HG02938 (cell line): ENCODE measurements at regions not wholly inside any gene's neighbourhood (a gene's known extent, or its start where the extent isn't known, plus 50 kb on each side); places are given as distances from the start of the nearest gene placed in this dataset.

Experiments used
- ATAC-seq: cut with Tn5 transposase; IDR thresholded peaks from one replicate; pipeline ENCODE4 v1.9.1; 2021; ENCODE audit warnings: mild to moderate bottlenecking, moderate library complexity; ENCODE audit not compliant: unreplicated experiment

GRCh38 chr16:9286930-9287329 is 195.5 kb downstream of the HAPSTR1 start:
- ATAC-seq, result no peak

DNA sequence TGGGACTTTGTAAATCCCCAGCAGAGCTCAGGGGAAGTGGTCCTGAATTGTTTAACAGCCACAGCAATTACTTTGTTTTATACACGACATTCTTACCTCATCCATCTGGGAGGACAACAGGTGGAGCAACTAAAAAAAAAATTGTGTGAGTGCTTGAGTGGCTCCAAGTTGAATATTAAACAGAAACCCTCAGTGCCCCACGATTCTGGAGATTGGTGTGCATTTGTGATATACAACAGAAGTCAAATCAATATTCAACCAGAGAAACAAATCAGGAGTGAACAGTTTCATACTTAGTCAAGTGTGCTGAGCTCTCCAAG is 204.8 kb downstream of the HAPSTR1 start:
- ATAC-seq, result no peak

- ATAC-seq, result no peak
Measured at GRCh38 chr16:9297437-9298113, 206.1 kb downstream of the HAPSTR1 start.

- ATAC-seq, result no peak
Measured at GRCh38 chr16:9300252-9300651, 208.8 kb downstream of the HAPSTR1 start.

- no peak for ATAC-seq
Measured at GRCh38 chr16:9302072-9302471, 210.6 kb downstream of the HAPSTR1 start.

DNA sequence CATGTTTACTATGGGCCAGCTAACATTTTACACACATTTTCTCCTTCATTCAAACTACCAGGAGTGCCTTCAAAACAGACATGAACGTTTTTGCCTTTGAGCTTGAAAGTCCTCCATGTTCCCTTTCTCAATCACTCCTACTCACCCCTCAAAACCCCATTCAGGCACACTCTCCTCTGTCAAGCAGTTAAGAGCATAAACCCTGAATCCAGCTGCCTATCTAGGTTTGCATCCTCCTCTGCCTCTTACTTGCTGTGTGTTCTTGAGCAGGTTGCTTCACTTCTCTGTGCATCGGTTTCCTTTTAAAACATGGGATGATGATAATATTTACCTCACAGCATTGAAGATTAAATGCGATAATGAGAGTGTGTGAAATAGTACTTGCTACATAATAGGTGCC is 215.3 kb downstream of the HAPSTR1 start:
- no peak for ATAC-seq

DNA sequence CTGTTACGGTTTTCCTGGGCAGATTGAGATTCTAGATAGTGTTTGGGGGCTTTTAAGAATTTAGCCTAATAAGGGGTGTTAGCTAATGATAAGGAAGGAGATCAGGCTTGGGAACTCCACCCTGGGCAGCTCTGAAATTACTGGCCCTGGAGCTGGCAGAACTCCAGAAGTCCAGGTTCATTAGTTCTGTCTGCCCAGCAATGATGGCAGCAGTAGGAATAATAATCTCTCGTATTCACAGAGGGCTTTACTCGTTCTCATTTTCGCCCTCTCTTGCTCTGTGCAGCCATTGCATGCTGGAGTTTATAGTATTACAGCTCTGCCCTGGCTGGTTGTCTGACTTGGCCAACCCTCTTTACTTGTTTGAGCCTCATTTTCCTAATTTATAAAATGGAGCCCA is 216.0 kb downstream of the HAPSTR1 start:
- ATAC-seq, result no peak

DNA sequence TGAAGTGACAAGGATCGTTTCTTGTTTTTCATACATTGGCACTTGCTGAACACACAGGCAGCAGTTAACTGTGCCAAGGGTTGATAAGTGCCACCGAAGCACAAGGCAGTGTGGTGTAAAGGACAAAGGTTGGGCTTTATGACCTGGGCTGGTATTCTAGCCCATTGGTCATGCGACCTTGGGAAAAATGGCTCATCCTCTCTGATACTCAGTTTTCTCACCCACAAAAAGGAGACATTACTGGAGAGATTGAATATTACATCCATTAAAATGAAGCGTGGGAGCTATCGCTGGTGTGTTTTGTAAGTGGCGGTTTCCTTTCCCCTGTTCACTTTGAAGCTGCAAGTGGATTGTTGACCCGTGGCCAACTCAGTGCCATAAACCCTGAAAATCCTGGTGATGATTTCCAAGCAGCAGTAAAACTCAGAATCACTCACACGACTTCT is 216.9 kb downstream of the HAPSTR1 start:
- no peak for ATAC-seq

DNA sequence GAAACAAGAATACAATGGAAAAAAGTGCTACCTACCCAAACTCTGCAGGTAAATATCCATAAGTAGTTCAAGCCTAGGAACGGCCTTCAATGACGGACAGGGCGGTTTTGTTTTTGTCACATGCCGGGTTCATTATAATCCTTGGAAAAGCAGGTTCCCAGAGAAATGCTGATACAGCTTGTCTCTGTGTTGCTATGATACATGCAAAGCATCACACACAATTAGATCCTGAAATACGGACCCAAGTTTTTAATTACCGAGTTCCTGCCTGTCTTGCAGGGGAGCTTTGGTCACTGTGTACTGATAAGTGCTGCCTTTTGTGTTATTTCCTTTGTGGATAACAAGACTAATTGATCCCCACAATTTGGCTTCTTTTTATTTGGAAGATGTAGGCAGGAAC is 217.4 kb downstream of the HAPSTR1 start:
- ATAC-seq, result no peak

DNA sequence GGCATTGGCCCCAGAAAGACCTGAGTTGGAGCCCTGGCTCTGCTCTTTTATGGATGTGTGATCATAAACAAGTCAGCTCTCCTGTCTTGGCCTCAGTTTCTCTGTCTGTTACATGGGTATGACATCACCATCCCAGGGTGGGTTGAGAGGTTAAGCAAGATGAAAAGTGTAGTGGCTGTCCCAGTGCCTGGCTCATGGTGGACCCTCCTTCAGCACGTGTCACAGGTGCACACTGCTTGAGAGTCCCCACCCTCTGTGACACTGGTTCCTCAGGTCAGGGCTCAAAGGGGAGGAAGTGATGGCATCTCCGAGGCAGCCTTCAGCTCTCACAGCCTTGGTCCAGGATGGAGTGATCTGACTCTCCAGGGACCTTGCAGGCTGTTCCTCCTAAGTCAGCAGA is 218.4 kb downstream of the HAPSTR1 start:
- ATAC-seq, result no peak

- ATAC-seq, result no peak
Measured at GRCh38 chr16:9311303-9311954, 220.0 kb downstream of the HAPSTR1 start.

- ATAC-seq, result no peak
Measured at GRCh38 chr16:9316008-9316407, 224.6 kb downstream of the HAPSTR1 start.

DNA sequence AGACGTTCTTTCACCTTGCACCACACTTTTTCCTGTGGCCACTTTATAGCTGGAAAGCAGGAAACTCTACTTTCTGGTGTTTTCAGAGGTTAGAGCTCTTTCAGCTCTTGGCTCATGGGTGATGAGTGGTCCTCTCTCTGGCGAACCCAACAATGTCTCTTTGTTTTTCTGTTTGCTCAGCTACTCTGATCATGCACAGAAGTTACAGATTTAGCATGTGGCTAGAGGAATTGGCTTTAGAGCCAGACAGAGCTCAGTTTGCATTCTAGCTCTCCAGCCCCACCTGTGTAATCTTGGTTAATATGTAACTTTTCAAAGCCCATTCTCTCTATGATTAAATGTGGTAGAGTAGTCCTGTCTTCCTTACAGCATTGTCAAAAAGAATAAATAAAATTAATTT is 225.2 kb downstream of the HAPSTR1 start:
- no peak for ATAC-seq

GRCh38 chr16:9318764-9319163 is 227.3 kb downstream of the HAPSTR1 start:
- no peak for ATAC-seq

- no peak for ATAC-seq
Measured at GRCh38 chr16:9322769-9323168, 231.3 kb downstream of the HAPSTR1 start.

- ATAC-seq, result no peak
Measured at GRCh38 chr16:9323170-9323569, 231.7 kb downstream of the HAPSTR1 start.

GRCh38 chr16:9327253-9327652 is 235.8 kb downstream of the HAPSTR1 start:
- ATAC-seq, result no peak

DNA sequence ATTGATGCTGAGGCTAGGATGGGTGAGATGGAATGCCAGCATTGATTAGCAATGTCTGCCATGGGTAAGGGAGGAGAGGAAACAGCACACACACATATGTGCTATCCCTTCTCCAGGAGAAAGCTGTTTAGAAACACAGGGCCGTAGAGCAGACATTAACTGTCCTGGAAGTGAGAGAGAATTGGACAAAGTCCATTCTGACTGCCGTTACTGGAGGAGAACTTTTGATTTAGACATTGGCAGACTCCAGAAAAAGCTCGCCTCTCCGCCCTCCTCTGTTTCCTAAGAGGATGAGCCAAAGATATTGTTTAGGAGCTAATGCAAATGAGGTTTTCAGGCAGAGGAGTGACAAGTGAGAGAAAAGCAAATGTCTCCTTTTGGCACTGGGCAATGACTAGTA is 237.0 kb downstream of the HAPSTR1 start:
- no peak for ATAC-seq

DNA sequence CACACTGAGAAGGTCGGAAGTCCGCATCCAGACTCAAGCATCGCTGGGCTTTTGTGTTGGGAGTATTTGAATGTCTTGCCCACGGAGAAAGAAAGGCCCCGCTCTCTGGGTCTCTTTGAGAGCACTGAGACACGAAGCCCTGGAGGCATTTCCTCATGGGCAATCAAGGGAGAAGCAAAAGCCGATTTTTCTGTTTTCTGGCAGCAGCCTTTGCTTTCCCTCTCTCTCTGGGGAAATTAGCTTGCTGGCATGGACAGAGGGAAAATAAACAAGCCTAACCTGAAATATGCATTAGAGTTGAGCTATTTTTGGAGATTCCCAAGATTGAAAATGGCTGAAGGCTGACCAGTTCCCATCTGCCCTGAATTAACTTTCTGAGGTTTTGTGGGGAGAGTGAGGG is 238.7 kb downstream of the HAPSTR1 start:
- no peak for ATAC-seq

GRCh38 chr16:9331503-9331902 is 240.1 kb downstream of the HAPSTR1 start:
- ATAC-seq, result no peak

DNA sequence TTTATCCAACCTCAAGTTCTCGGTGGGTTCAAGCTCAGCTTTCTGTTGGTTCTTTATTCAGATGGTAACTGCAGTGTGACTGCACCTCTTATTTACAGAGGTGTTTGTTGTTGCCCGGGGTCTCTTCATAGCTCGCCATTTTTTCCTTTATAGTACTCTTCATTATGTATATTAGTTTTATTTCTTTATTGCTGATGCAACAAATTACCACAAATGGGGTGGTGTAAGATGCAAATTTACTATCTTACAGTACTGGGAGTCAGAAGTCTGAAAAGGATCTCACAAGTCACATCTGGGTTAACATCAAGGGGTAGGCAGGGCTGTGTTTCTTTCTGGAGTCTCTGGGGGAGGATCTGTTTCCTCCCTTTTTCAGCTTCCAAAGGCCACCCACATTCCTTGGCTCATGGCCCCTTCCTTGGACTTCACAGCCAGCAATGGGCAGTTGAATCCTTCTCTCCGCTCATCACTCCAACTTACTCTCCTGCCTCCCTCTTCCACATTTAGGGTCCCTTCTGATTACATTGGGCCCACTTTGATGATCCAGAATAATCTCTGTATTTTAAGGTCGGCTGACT is 241.2 kb downstream of the HAPSTR1 start:
- ATAC-seq, result no peak

DNA sequence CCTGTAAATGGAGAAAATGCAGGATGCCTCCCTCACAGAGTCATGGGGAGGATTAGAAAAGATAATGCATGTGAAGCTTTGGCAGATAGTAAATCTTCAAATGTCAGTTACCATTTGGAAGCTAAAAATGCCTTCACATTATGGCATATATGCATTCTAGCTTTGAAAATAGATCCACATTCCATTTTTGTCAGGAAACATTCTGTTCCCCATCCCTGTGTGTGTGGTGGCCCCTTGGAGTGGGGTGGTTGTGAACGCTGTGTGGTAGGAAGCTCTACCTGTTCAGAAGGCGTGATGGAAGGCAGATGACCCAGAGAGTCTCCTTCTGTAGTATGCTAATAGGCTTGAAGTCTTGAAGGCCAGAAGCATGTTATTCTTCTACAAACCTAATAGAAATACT is 242.0 kb downstream of the HAPSTR1 start:
- ATAC-seq, result no peak

- no peak for ATAC-seq
Measured at GRCh38 chr16:9334103-9334502, 242.7 kb downstream of the HAPSTR1 start.
